HepG2 (cell line): ENCODE measurements at regions not wholly inside any gene's neighbourhood (a gene's known extent, or its start where the extent isn't known, plus 50 kb on each side); places are given as distances from the start of the nearest gene placed in this dataset.
A peak's percentile ranks its signal among the peaks of the same experiment; 100 is the strongest.

ENCODE experiments used
- AGO2 ChIP-seq: fragments of 200-400 bp; formaldehyde crosslinking; optimal IDR thresholded peaks from 2 replicates; pipeline ENCODE3; 2017; ENCODE audit warnings: mild to moderate bottlenecking, low read depth, low read length, moderate library complexity
- CBX1 ChIP-seq: IDR thresholded peaks from one replicate; pipeline ENCODE4 v1.6.1; 2016; ENCODE audit warnings: antibody characterized with exemption, low read depth
- CREB1 ChIP-seq, 2 experiments: fragments of 450-650 bp in 1 of 2; IDR thresholded peaks; 2 replicates each; pipeline ENCODE4 v1.6.1; 2016 to 2017; ENCODE audit warnings: control low read depth in 1 of 2, mild to moderate bottlenecking in 1 of 2, missing compliant biosample characterization in 1 of 2, missing genetic modification characterization in 1 of 2
- DDIT3 ChIP-seq: sonication (generic); formaldehyde crosslinking; IDR thresholded peaks from 2 replicates; pipeline ENCODE4 v1.4.0; 2020; ENCODE audit warnings: mild to moderate bottlenecking, missing genetic modification reagents
- ETV6 ChIP-seq: sonication (generic); formaldehyde crosslinking; conservative IDR thresholded peaks from 2 replicates; pipeline ENCODE4 v1.4.0; 2020; ENCODE audit warnings: missing genetic modification reagents
- FOXO4 ChIP-seq: sonication (generic); formaldehyde crosslinking; conservative IDR thresholded peaks from 2 replicates; pipeline ENCODE4 v1.8.1; 2023; ENCODE audit warnings: missing genetic modification reagents
- KLF16 ChIP-seq, 2 experiments: sonication (generic) in 1 of 2; formaldehyde crosslinking in 1 of 2; IDR thresholded peaks; 2 replicates each; pipeline versions ENCODE4 v1.6.1 to v1.8.0; 2016 to 2023; ENCODE audit warnings: missing genetic modification reagents in 2 of 2, missing compliant biosample characterization in 1 of 2
- NONO ChIP-seq, 2 experiments: fragments of 450-650 bp in 1 of 2; sonication (generic) in 1 of 2; formaldehyde crosslinking in 1 of 2; IDR thresholded peaks in 1 of 2; conservative IDR thresholded peaks in 1 of 2; 2 replicates each; pipeline versions ENCODE4 v1.6.1 to v1.8.0; 2017 to 2022; ENCODE audit warnings: mild to moderate bottlenecking in 1 of 2, missing genetic modification reagents in 1 of 2, moderate library complexity in 1 of 2
- SIN3B ChIP-seq: fragments of 150-350 bp; IDR thresholded peaks from 2 replicates; pipeline ENCODE4 v1.6.1; 2014; ENCODE audit warnings: low read length
- SMC3 ChIP-seq: IDR thresholded peaks from 2 replicates; pipeline ENCODE4 v1.6.1; 2011; ENCODE audit warnings: low read length, improper control_type of control experiment
- SP1 ChIP-seq, 2 experiments: fragments of 450-650 bp in 1 of 2; sonication (generic) in 1 of 2; formaldehyde crosslinking in 1 of 2; IDR thresholded peaks; 2 replicates each; pipeline versions ENCODE4 v1.4.0 to v1.6.1; 2016 to 2020; ENCODE audit warnings: missing genetic modification reagents in 1 of 2
- TFDP1 ChIP-seq: IDR thresholded peaks from 2 replicates; pipeline ENCODE4 v1.6.1; 2016; ENCODE audit warnings: missing compliant biosample characterization, missing genetic modification reagents, borderline replicate concordance
- TOE1 ChIP-seq: sonication (generic); formaldehyde crosslinking; IDR thresholded peaks from 2 replicates; pipeline ENCODE4 v1.4.0; 2020; ENCODE audit warnings: mild to moderate bottlenecking, missing genetic modification reagents
- ZNF101 ChIP-seq: sonication (generic); formaldehyde crosslinking; IDR thresholded peaks from 2 replicates; pipeline ENCODE4 v1.4.0; 2020; ENCODE audit warnings: mild to moderate bottlenecking, low read depth, missing genetic modification reagents, borderline replicate concordance
- ZNF430 ChIP-seq: sonication (generic); formaldehyde crosslinking; IDR thresholded peaks from 2 replicates; pipeline ENCODE4 v1.9.0; 2021; ENCODE audit warnings: mild to moderate bottlenecking, missing genetic modification reagents
- ZNF441 ChIP-seq: sonication (generic); formaldehyde crosslinking; IDR thresholded peaks from 2 replicates; pipeline ENCODE4 v1.7.0; 2021; ENCODE audit warnings: missing genetic modification reagents, borderline replicate concordance
- ZNF7 ChIP-seq: IDR thresholded peaks from 2 replicates; pipeline ENCODE4 v1.6.1; 2016; ENCODE audit warnings: missing biosample characterization, missing genetic modification reagents
- ZNF768 ChIP-seq: sonication (generic); formaldehyde crosslinking; IDR thresholded peaks from 2 replicates; pipeline ENCODE4 v1.4.0; 2020; ENCODE audit warnings: missing genetic modification reagents
- TF ChIP-seq, protein P1 (sequence below): sonication (generic); formaldehyde crosslinking; conservative IDR thresholded peaks from 2 replicates; pipeline ENCODE4 v1.4.0; 2020; ENCODE audit warnings: mild to moderate bottlenecking, missing genetic modification reagents, moderate library complexity
- TF ChIP-seq, protein P2 (sequence below): sonication (generic); formaldehyde crosslinking; IDR thresholded peaks from 2 replicates; pipeline ENCODE4 v1.5.0; 2020; ENCODE audit warnings: mild to moderate bottlenecking, missing genetic modification reagents

DNA sequence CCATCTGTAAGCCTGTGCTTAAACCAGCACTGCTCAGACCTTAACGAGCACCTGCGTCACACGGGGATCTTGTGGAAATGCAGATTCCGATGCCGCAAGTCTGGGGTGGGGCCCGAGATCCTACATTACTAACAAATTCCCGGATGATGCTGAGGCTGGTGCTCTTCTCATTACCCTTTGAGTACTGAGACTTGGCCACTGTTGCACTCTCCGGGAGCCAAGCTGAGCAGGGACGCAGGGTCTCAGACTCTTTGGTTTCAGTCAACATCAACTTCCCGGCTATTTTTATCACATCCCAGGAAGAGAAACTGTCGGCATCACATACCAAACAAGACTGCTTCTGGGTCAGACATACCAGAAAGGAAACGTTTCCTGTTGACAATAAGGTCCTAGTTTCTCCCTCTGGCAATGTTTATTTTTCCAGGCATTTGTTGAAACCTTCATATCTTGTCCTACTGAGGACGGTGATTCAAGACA, 276.6 kb downstream of the SHQ1 start (continued):
- TF ChIP-seq ZNF768 (CRISPR knock-in tag) (no peak; the same call in 1 of the 2 replicates), DDIT3 (CRISPR knock-in tag) (no peak), AGO2 (no peak), ZNF441 (CRISPR knock-in tag) (no peak), ETV6 (CRISPR knock-in tag) (no peak), CBX1 (no peak), SP1 (IDR thresholded peaks at IDR 0.05) (no peak), SP1 (CRISPR knock-in tag; IDR thresholded peaks at IDR 0.05) (no peak), NONO (IDR thresholded peaks at IDR 0.05) (no peak), NONO (CRISPR knock-in tag; conservative IDR thresholded peaks at IDR 0.05) (no peak), CREB1 (IDR thresholded peaks at IDR 0.05) (no peak), CREB1 (CRISPR knock-in tag; IDR thresholded peaks at IDR 0.05) (peak; percentile 13), TOE1 (CRISPR knock-in tag) (no peak), TFDP1 (no peak; the same call in 1 of the 2 replicates), ZNF101 (no peak), SIN3B (no peak), ZNF7 (CRISPR knock-in tag) (no peak), SMC3 (no peak), KLF16 (CRISPR knock-in tag; IDR thresholded peaks at IDR 0.05) (no peak), ZNF430 (CRISPR knock-in tag) (no peak), FOXO4 (no peak)
- TF ChIP-seq, protein P1, sequence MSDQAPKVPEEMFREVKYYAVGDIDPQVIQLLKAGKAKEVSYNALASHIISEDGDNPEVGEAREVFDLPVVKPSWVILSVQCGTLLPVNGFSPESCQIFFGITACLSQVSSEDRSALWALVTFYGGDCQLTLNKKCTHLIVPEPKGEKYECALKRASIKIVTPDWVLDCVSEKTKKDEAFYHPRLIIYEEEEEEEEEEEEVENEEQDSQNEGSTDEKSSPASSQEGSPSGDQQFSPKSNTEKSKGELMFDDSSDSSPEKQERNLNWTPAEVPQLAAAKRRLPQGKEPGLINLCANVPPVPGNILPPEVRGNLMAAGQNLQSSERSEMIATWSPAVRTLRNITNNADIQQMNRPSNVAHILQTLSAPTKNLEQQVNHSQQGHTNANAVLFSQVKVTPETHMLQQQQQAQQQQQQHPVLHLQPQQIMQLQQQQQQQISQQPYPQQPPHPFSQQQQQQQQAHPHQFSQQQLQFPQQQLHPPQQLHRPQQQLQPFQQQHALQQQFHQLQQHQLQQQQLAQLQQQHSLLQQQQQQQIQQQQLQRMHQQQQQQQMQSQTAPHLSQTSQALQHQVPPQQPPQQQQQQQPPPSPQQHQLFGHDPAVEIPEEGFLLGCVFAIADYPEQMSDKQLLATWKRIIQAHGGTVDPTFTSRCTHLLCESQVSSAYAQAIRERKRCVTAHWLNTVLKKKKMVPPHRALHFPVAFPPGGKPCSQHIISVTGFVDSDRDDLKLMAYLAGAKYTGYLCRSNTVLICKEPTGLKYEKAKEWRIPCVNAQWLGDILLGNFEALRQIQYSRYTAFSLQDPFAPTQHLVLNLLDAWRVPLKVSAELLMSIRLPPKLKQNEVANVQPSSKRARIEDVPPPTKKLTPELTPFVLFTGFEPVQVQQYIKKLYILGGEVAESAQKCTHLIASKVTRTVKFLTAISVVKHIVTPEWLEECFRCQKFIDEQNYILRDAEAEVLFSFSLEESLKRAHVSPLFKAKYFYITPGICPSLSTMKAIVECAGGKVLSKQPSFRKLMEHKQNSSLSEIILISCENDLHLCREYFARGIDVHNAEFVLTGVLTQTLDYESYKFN (CRISPR knock-in tag): peak; percentile 81
- TF ChIP-seq, protein P2, sequence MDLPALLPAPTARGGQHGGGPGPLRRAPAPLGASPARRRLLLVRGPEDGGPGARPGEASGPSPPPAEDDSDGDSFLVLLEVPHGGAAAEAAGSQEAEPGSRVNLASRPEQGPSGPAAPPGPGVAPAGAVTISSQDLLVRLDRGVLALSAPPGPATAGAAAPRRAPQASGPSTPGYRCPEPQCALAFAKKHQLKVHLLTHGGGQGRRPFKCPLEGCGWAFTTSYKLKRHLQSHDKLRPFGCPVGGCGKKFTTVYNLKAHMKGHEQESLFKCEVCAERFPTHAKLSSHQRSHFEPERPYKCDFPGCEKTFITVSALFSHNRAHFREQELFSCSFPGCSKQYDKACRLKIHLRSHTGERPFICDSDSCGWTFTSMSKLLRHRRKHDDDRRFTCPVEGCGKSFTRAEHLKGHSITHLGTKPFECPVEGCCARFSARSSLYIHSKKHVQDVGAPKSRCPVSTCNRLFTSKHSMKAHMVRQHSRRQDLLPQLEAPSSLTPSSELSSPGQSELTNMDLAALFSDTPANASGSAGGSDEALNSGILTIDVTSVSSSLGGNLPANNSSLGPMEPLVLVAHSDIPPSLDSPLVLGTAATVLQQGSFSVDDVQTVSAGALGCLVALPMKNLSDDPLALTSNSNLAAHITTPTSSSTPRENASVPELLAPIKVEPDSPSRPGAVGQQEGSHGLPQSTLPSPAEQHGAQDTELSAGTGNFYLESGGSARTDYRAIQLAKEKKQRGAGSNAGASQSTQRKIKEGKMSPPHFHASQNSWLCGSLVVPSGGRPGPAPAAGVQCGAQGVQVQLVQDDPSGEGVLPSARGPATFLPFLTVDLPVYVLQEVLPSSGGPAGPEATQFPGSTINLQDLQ (CRISPR knock-in tag): no peak
